ENCODE measurements at regions not wholly inside any gene's neighbourhood (a gene's known extent, or its start where the extent isn't known, plus 50 kb on each side); places are given as distances from the start of the nearest gene placed in this dataset.

GRCh38 chr9:81321551-81321950, 367.8 kb downstream of the TLE1 start:
- POLR2A ChIA-PET (ENCODE audit: unreplicated experiment) = no interaction called here

DNA sequence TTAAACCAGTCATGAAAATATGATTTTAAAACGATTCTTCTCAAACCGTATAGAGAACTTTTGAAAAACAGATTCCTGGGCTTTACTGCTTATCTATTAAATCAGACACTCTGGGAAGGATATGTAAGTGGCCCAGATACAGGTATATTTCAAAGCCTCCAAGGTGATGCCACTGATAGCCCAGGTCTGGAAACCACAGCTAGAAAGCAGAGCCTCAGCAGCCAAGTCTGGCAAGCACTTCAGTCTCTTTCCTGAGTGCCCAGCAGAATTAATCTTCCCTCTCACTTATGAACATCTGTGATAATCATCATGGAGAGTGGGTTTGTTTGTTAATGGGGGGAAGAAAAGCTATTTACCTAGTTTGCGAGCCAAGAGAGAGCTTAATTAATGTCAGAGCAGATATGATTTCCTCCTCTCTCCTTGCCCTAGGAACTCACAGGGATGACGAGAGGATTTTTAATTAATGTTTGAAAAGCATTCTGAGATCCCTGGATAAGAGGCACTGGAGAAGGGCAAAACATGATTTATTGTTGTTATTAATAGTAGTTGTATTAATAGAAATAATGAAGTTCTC, 368.4 kb downstream of the TLE1 start:
- intact Hi-C loops (cut with micrococcal nuclease; ENCODE audit: unreplicated experiment) = no loop called here
- BruUV-seq (replicated peaks) = no TSS peak
- no peaks in the 10 kb centered on the region for H3K9me2 ChIP-seq (ENCODE audit: insufficient read depth)
- no peak overlapping the region for H2AFZ ChIP-seq
- H3K9me3 ChIP-seq (ENCODE audit: insufficient read depth, low read depth) = peaks cover 13% of the 10 kb centered on the region; the same call in 1 of the 2 replicates
- H3K36me3 ChIP-seq (ENCODE audit: low read depth) = no peaks in the 10 kb centered on the region
- peaks cover 18% of the 10 kb centered on the region; the same call in 1 of the 2 replicates for H3F3A ChIP-seq (ENCODE audit: insufficient read depth, low read depth)
- no peaks in the 10 kb centered on the region for H3K79me2 ChIP-seq (ENCODE audit: low read depth)
- no peak for DNase-seq
- H3K4me2 ChIP-seq = no peak overlapping the region
- CTCF ChIA-PET = no interaction called here
- no peak overlapping the region for H3K27ac ChIP-seq
- TF ChIP-seq, protein P1, sequence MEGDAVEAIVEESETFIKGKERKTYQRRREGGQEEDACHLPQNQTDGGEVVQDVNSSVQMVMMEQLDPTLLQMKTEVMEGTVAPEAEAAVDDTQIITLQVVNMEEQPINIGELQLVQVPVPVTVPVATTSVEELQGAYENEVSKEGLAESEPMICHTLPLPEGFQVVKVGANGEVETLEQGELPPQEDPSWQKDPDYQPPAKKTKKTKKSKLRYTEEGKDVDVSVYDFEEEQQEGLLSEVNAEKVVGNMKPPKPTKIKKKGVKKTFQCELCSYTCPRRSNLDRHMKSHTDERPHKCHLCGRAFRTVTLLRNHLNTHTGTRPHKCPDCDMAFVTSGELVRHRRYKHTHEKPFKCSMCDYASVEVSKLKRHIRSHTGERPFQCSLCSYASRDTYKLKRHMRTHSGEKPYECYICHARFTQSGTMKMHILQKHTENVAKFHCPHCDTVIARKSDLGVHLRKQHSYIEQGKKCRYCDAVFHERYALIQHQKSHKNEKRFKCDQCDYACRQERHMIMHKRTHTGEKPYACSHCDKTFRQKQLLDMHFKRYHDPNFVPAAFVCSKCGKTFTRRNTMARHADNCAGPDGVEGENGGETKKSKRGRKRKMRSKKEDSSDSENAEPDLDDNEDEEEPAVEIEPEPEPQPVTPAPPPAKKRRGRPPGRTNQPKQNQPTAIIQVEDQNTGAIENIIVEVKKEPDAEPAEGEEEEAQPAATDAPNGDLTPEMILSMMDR (conservative IDR thresholded peaks at IDR 0.05) = no peak
- TF ChIP-seq EZH2 (IDR thresholded peaks at IDR 0.05; ENCODE audit: low read depth) = no peak
- no peaks in the 10 kb centered on the region for H4K20me1 ChIP-seq (ENCODE audit: insufficient read depth)
- no peaks in the 10 kb centered on the region for H3K27me3 ChIP-seq (ENCODE audit: insufficient read depth, low read depth)
- H3K4me1 ChIP-seq (replicated peaks; ENCODE audit: insufficient read depth) = peaks cover 18% of the 10 kb centered on the region
- POLR2A ChIA-PET (ENCODE audit: unreplicated experiment) = no interaction called here
- no peak overlapping the region for H3K4me3 ChIP-seq

More at GRCh38 chr9:81321551-81321950, 367.8 kb downstream of the TLE1 start:
- H2AFZ ChIP-seq = no peak overlapping the region
- no peak overlapping the region for H3K27ac ChIP-seq
- no peak overlapping the region for H3K4me2 ChIP-seq
- no peak for DNase-seq
- BruUV-seq (replicated peaks) = no TSS peak
- no peak overlapping the region for H3K4me3 ChIP-seq
- intact Hi-C loops (cut with micrococcal nuclease; ENCODE audit: unreplicated experiment) = no loop called here
- no peak for TF ChIP-seq EZH2 (IDR thresholded peaks at IDR 0.05; ENCODE audit: low read depth)
- TF ChIP-seq, protein P1 (conservative IDR thresholded peaks at IDR 0.05) = no peak
- H3K9me3 ChIP-seq (ENCODE audit: insufficient read depth, low read depth) = peaks cover 13% of the 10 kb centered on the region; the same call in 1 of the 2 replicates
- H4K20me1 ChIP-seq (ENCODE audit: insufficient read depth) = no peaks in the 10 kb centered on the region
- CTCF ChIA-PET = no interaction called here
- H3K79me2 ChIP-seq (ENCODE audit: low read depth) = no peaks in the 10 kb centered on the region
- H3K9me2 ChIP-seq (ENCODE audit: insufficient read depth) = no peaks in the 10 kb centered on the region
- H3F3A ChIP-seq (ENCODE audit: insufficient read depth, low read depth) = peaks cover 18% of the 10 kb centered on the region; the same call in 1 of the 2 replicates
- peaks cover 18% of the 10 kb centered on the region for H3K4me1 ChIP-seq (replicated peaks; ENCODE audit: insufficient read depth)
- H3K36me3 ChIP-seq (ENCODE audit: low read depth) = no peaks in the 10 kb centered on the region
- no peaks in the 10 kb centered on the region for H3K27me3 ChIP-seq (ENCODE audit: insufficient read depth, low read depth)

DNA sequence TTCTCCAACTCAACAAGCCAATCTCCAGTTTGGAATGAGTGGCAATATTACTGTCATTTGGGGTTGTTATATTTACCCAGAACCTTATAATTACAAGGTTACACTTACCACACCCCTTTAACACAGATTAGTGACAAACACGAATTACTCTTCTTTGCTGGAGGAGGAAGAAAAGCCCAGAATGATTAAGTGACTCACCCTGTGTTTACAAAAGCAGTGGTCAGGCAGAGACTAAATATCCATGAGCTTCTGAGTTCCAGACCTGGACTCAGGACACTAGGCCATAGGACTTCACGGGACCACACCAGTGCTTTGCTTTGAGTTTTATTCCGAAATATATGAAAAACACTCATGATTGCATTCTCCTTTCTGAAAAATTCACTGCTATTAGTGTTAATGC, 370.8 kb downstream of the TLE1 start:
- Histone ChIP-seq H3F3A (ENCODE audit: insufficient read depth, low read depth) (peaks cover 18% of the 10 kb centered on the region; the same call in 1 of the 2 replicates), H3K27me3 (ENCODE audit: insufficient read depth, low read depth) (no peaks in the 10 kb centered on the region), H3K79me2 (ENCODE audit: low read depth) (no peaks in the 10 kb centered on the region), H3K4me1 (replicated peaks; ENCODE audit: insufficient read depth) (peaks cover 18% of the 10 kb centered on the region), H3K4me2 (peak overlapping the region; percentile 27; the same call in 1 of the 2 replicates), H3K9me3 (ENCODE audit: insufficient read depth, low read depth) (peaks cover 13% of the 10 kb centered on the region; the same call in 1 of the 2 replicates), H2AFZ (no peak overlapping the region), H4K20me1 (ENCODE audit: insufficient read depth) (no peaks in the 10 kb centered on the region), H3K4me3 (no peak overlapping the region), H3K9me2 (ENCODE audit: insufficient read depth) (no peaks in the 10 kb centered on the region), H3K36me3 (ENCODE audit: low read depth) (no peaks in the 10 kb centered on the region), H3K27ac (peak overlapping the region; percentile 16; the same call in 1 of the 2 replicates)
- no peak for TF ChIP-seq EZH2 (IDR thresholded peaks at IDR 0.05; ENCODE audit: low read depth)
- TF ChIP-seq, protein P1 (conservative IDR thresholded peaks at IDR 0.05) = no peak
- ChIA-PET CTCF (no interaction called here), POLR2A (ENCODE audit: unreplicated experiment) (no interaction called here)
- DNase-seq = peak; percentile 6 to 82
- BruUV-seq (replicated peaks) = no TSS peak
- intact Hi-C loops (cut with micrococcal nuclease; ENCODE audit: unreplicated experiment) = loop anchor here (1.0 to 10.0 kb wide), 2 partner anchors 71 to 176 kb away; no protein-coding TSS in a partner anchor
